GM19240 (cell line): ENCODE measurements at regions not wholly inside any gene's neighbourhood (a gene's known extent, or its start where the extent isn't known, plus 50 kb on each side); places are given as distances from the start of the nearest gene placed in this dataset.

Experiments used
- DNase-seq: peaks from one replicate; pipeline ENCODE4 v3.0.0; 2011; ENCODE audit warnings: low spot score; ENCODE audit not compliant: insufficient read length

DNA sequence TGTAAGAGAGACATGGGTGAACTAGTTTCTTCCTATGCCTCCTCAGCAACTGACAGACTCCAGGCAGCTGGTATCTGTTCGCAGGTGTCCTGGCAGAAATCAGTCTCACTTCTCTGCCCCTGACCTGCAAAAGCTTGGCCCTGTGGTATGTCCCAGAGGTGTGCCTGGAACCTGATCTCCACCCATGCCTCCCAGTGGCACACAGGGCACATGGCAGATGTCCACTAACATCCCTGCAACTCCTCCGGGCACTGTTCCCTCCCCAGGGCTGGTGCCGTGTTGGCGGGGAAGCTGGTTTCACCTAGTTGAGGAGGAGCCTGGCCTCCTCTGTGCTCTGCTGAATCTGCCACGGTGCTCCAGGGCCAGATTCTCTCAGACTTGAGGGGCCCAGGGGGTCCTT, 123.3 kb upstream of the GGTLC1 start:
- no peak for DNase-seq

DNA sequence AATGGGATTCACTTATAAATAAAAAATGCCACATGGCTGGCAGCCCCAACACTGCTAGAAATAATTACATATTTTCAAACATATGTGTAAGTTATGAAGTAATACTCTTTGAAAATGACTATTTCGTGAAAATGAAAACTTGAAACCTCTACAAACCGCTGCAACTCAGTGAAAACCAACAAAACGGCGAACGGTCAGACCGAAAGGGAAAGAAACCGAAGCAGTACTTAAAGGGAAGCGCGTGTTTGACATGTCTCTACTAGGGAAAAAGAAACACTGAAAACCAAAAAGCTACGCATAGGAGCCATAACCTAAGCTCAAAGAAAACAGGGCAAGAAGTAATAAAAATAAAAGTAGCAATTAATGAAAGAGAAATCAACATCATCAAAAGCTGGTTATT, 121.0 kb upstream of the GGTLC1 start:
- DNase-seq: no peak

DNA sequence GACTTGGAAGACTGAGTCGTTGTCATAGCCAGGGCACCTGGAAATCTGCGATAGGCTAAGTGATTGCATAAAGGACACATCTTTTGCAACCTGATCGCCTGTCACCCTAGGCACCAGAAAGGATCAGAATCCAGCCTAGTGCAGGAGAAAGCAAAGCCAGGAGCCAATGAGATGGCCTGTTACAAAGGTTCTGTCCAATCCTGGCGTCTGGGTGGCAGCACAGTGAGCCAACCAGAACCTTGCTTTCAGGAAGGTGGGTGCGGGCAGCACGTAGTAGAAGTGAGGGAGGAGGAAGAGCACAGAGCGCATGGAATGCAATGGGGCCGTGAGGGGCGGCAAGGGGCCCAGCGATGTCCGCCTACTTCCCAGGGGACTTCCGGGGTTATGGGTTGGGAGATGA, 120.4 kb upstream of the GGTLC1 start:
- DNase-seq: no peak

DNA sequence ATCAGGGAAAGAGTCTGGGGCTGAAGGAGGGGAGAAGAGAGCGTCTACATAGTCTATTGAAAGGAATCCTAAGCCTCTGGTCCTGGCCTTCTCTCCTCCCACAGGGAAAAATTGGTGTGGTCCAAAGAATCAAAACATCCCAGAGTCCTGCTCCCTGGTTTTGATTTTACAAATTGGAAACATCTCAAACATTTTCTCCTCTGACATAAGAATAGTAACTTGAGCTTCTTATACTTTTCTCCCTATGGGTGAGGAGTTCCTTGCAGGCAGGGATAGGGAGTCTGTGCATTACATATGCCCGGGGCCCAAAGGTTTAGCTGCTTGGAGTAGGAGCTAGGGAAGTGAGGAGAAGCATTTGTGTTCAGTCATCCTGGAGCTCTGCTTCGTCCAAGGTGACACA, 120.0 kb upstream of the GGTLC1 start:
- no peak for DNase-seq

DNA sequence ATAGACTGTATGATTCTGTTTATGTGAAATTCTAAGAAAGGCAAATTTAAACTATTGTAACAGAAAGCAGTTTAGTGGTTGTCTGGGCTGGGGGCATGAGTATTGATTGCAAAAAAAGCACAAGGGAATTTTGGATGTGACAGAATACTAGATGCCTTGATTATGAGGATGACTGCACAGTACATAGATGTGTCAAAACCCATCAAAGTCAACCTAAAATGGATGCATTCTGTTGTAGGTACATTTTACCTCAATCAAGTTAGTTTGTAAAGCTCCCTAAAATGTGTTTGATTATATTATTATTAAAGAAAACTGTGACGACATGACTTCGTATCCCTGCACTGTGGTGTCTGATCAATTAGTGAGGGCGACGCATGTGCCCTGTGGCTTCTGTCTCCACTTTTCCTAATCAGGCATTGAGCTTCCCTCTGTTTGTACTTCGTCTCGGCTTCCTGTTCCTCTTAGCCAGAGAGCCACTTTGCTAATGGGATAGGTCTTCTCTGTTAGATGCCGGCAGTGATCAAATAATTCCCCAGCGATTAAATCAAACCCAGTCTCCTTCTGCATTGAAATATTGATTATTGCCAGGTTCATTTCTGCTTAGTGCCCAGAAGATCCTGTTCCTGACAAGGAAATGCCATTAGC, 118.3 kb upstream of the GGTLC1 start:
- DNase-seq: no peak

DNA sequence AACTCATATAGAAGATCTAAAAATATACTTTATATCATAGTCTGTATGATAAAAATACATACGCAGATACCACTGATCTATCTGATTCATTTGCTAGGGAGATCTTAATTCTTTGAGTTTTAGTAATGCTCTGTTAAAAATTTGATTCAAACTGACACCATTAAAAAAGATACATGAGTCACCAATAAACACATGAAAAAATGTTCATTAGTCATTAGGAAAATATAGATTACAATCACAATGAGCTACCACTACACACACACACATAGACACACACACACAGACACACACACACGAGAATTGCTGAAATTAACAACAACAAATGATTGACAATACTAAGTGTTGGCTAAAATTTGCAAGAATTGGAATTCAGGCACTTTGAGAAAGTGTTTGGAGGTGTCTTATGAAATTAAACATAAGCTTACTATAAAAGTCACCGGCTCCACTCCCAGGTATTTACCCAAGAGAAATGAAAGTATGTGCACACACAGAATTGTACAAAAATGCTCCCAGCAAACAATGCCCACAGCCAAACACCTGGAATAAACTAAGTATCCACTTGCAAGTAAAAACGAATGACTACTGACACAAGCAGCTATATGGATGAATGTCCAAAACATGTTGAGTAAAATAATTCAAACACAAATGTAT, 117.7 kb upstream of the GGTLC1 start:
- no peak for DNase-seq

DNA sequence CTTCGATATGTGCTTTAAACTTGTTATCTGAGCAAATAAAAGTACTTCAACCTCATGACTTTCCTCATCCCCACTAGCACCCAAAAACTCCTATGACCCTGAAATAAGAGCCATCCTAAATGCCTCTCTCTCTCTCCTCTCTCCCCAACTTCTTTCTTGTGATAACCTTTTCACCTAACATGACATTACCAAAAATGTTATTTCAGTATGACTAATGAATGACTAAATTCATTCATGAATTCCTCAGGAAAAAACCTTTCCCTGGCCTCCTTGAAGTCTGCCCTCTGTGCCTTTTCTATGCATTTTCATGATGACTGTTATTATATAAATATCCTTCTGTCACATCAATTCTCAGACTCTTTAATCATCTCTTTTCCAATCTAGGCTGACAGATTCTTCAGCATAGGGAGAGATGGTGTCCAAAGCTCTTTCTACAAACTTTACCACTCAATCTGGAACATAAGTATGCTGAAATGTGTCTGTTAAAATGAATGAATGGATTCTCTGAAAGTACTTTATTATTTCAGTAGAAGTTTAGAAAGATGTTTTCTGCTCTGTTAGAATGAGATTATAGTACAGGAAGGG, 114.3 kb upstream of the GGTLC1 start:
- DNase-seq: no peak

DNA sequence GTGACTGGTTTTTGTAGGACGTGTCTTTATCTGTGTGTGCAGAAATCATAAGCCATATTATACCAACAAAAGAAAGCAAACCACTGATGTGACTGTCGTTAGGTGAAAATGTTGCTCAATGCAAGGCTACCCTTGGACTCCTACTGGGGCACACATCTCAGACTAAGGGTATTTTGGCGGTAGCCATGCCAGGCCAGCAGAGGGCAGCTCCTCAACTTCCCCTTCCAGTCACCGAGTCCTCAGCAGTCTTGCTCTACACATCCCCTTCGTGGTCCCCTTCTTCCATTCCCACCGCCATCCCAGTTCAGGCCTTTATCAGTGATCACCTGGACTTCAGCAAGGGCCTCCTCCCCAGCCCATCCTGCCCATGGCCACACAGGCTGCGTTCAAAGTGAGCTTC, 113.7 kb upstream of the GGTLC1 start:
- DNase-seq: no peak

DNA sequence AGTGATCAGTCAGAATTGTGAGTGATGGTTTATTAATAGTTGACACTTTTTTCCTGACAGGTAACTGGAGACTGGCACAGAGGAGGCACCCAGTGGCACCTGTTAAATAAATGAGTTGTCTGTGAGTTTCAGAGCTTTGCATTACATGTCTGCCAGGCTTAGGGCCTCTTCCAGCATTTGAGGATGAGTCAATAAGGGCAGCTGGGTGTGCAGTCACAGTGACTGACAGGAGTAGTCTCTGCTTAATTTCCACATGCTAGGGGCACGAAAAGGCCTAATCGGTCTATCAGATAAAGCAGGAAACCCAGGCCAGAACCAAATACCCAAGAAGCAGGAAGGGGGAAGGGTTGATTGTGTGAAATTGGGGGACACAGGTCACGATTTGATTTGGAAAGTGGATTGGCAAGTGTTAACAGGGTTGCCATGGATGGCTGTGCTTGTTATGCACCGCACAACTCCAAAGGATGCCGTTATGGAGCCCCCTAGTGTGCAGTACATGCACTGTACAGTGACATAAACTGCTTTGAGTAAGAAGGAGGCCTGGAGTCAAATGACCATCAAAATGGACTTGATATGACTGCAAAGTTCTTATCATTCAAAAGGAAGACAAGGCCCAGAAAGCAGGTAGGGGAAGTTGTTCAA, 111.9 kb upstream of the GGTLC1 start:
- DNase-seq: peak; percentile 17

DNA sequence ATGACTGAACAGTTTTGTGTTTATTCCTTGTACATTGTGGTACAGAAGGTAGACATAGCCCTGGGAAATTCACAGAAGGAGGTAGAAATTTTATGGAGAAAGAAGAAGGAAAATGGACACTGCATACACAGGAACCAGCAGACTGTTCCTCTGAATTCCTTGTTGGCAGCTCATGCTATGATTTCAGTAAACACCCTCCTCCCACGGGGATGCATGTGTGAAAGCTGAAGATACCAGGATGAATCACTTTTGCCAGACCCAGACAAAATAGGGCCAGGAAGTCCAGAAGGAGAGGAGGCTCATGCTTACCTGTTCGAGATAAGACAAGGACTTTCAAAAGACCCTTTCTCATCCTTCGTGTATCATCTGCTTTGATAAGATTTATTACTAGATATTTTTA, 110.3 kb upstream of the GGTLC1 start:
- DNase-seq: no peak

DNA sequence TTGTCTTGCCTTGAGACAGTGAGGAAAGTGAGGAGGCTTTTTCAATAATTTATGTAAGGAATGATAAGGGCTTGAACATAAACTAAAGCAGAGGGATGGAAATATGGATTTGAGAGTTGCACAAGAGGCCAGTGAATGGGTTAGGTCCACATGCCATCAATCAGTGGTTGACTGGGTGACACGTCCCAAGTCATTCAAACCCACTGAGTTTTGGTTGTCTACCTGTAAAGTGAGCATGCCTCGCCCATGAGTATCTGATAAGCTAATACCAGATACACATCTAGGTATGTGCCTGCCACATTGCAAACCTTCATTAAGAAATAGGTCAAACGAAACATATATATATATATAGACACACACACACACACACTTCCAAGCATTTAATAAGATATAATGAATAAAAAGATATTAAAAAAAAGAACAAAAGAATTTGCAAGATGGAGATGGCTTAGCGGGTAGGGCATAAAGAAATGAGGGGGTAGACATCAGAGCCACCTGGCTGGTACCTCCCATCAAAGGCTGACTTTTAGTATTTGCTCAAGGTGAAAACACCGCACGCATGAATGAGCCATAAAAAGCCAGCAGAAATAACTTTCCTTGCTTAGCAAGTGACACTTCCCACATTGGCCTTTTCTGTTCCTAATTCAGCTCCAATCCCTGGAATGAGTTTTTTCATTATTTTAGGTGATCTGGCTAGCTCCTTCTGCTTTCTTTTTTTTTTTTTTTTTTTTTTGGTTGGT, 109.1 kb upstream of the GGTLC1 start:
- no peak for DNase-seq

DNA sequence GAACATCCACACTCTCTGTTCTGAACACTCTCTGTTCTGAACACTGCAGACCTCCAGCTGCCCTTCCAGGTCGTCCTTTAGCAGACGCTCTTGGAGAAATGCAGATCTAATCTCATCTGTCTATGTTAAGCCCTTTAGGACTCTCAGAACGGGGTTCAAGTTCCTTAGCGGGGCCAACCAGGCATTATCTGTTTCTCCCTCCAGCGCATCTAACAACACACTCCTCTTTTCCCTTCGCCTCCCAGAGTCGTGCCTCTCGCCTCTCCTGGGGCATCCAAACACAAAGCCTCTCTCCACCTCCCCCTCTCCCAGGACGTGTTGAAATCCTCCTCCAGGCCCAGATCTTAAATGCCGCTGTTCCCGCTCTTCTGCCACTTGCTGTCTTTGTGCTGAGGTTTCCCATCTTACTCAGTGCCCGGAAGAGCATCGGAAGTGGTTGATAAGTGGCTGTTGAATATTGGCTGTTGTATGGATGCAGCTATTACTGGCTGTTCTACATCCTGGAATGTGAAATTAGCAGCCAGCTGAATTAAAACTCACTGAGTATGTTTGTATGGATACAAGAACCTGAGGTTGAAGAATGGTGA, 108.4 kb upstream of the GGTLC1 start:
- DNase-seq: no peak

DNA sequence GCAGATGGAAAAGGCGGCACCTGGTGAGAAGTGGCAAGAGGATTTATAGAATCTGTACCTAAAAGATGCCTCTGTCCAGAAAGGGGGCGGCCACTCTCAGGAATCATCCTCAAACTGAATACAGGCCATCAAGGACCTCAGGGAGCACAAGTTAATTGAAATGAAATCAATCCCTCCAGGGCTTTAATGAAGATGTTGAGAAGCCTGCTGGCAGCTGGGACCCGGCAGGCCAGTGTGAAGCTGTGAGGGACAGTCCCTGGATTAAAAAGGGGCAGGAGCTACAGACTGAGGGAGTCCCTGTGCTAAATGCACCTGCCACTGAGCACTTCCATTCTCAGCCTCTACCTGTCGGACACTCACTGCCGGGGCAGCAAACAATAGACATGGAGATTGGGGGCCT, 107.7 kb upstream of the GGTLC1 start:
- DNase-seq: no peak

DNA sequence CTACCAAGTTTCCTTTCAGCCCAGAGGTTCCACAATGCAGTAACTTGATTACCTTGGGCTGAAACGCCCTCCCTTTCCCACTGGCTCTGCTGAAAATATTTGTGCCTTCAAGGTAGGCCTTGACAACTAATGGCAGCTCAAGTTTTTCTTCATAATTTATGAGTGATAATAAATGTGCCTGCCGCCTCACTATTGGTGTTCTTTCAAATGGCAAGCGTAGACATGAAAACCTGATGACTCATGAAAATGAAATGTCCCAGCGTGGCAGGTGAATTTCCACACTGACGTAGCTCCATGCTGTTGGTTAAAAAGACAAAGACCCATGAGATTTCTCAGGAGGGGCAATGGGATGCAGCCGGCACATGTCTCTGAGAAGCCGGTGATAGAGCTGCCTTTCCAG, 107.2 kb upstream of the GGTLC1 start:
- no peak for DNase-seq

DNA sequence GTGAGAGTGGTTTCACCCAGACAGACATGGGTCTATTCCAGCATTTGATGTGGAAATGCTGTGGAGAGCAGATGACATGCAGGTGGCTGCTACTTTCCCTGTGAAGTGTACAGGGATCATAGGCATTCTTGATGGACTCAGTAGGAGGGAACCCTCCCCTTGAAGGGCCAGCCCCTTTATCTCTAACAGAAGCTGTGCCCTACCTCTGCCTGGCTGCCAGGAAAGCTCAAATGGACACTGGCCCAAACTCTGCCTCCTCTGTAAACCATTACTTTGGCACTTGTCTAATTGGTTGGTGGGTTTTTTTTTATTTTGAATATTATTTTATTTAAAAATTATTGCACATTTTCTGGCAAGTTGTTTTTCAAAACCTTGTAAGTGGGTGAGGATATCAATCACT, 106.7 kb upstream of the GGTLC1 start:
- DNase-seq: no peak

DNA sequence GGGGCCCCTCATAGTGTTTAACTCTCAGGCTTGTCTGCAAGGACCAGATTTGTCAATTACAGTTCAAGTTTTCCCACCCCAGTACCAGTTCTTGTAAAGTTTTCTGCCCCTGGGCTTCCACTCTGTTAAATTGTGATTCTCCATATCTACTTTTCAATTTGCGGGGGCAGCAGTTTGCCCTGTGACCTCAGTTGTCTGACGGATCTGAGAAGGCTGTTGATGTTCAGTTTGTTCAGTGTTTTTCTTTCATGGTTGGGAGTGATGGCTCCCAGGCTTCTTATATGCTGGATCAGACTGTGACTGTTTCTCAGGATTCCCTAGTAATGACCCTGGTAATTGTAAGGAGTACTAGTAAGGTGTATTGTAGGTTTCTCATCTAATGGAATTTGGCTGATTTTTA, 101.0 kb upstream of the GGTLC1 start:
- DNase-seq: no peak

DNA sequence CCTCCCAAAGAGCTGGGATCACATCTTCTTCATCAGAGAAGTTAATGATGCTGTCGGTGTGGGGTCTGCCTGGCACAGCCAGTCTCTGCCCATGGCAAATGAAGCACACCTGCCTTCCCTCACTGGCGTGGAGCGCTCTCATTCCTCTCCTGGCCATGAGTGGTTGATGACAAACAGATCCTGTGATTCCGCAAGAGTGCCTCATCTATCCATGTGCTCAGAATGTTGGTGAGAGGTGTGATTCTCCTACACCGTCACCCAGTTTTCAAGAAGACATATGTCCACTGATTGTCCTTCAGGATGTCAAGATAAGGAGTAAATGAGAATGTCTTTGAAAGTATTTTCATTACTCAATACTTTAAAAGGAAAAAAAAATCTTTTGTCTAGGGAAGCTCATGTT, 97.5 kb upstream of the GGTLC1 start:
- no peak for DNase-seq

DNA sequence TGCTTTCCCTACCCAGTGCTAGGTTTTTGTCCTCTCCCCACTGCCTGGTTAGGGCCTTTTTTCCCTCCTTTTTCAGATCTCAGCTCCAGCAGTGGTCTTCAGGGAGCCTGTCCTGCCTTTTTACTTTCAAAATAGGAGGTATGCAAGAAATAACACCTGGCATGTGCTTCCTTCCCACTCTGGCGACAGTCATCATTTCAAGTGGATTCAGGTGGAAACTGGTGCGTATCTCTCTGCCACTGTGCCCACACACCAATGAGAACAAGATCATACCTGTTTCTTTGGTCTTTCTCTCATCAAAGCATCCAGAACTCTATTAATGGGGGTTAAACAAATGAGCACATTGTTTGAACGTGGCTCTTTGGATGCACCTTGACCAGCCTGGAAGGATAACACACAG, 95.7 kb upstream of the GGTLC1 start:
- DNase-seq: no peak

DNA sequence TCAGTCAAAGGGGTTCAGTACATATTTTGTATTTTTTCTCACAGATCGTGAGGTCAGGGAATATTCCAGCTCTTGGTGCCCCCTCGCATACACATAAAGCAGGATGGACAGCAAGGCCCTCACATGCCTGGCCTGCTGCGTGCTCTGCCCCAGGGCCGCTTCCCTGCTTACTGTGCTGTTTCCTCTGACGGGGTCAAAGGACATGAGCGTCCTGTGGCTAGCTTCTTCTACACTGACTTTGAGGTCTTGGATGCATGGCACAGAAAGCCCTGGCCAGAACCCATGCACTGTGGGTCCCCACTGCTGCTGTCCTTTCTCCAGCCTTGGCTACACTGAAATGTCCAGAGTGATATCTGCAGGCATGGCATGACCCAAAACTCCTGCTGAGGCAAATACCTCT, 92.5 kb upstream of the GGTLC1 start:
- no peak for DNase-seq

DNA sequence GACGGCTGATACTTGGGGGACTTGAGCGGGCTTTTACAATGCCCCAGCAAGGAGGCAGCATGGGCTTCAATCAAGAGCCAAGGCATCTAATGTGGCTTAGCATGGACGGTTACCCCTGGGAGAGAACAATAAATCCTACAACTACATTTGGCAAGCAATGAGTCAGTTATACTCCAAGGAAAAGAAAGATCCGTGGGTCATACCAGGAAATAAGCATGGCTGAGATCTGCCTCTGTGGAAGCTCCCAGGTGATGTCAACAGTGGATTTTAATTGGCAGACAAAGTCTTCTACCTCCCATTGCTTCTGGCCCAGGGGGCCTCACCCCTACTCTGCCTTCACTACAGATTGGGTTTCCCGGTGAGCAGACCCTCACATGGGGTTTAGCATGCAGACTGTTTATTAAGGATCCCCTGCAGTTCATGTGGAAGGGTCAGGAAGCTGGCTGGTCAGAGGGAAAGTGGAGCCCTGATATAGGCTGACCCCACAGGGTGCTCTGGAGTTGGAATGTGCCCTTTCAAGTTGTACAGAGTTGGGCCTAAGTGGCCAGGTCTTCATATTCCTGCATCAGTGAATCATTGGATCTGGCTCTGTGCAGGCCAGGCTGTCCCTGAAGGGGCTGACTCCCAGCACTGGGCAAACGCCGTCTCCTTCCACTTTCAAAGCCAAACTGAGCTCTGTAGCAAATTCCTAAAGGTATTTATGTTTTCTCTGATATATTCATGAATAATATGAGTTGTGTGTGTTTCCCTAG, 91.3 kb upstream of the GGTLC1 start:
- DNase-seq: no peak

DNA sequence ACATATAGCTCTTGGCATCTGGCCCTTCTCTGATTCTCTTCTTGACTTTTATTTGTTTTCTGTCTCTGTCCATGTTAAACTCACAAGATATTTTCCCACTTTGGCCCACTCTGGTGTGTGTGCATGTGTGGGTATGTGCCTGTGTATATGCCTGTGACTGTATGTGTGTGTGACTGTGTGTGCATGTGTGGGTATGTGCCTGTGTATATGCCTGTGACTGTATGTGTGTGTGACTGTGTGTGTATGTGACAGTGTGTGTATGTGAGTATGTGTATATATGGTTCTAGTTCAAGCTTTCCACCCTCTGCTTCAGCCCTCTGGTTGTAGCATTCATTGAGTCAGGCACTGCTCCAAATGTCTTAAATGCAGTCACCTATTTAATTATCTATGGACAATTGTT, 88.6 kb upstream of the GGTLC1 start:
- no peak for DNase-seq
